Body of pancreas (tissue), 4 donors: ENCODE measurements at regions not wholly inside any gene's neighbourhood (a gene's known extent, or its start where the extent isn't known, plus 50 kb on each side); places are given as distances from the start of the nearest gene placed in this dataset.

Source experiments
- CTCF ChIP-seq, 7 experiments: fragments of 450-650 bp in 4 of 7; fragments of 200-600 bp in 3 of 7; sonication (generic) in 3 of 7; IDR thresholded peaks; one replicate each; pipeline ENCODE4 v1.5.1; 2016 to 2019; ENCODE audit warnings: antibody characterized with exemption in 7 of 7
- POLR2A ChIP-seq, 3 donors: fragments of 450-650 bp; IDR thresholded peaks; one replicate each; pipeline ENCODE4 v1.6.1; 2016; ENCODE audit warnings: antibody characterized with exemption in 3 of 3, mild to moderate bottlenecking in 2 of 3

- TF ChIP-seq POLR2A (IDR thresholded peaks at IDR 0.05): no peak
- TF ChIP-seq CTCF (IDR thresholded peaks at IDR 0.05): no peak
Observed at GRCh38 chr16:72646615-72647014, 401.3 kb downstream of the ZFHX3 start.
